K562 (cell line): ENCODE measurements at regions not wholly inside any gene's neighbourhood (a gene's known extent, or its start where the extent isn't known, plus 50 kb on each side); places are given as distances from the start of the nearest gene placed in this dataset.

Source experiments
- ATAC-seq: fragments of 200-7000 bp; cut with Tn5 transposase; 3 replicates; pipeline ENCODE4 v1.9.1; 2020; ENCODE audit warnings: moderate library complexity
- BruUV-seq: library from RNA; stranded (reverse); fragments of 400-500 nt; replicated peaks from 2 replicates; lab custom pipeline; 2021; lab: Mats Ljungman, UMichigan
- CTCF ChIA-PET: fragments of 300-600 bp; formaldehyde crosslinking; extraction: SDS; loops from one replicate; lab custom pipeline; 2021; ENCODE audit warnings: low intra/inter-chr PET ratio; lab: Yijun Ruan, JAX
- POLR2A ChIA-PET: fragments of 300-600, 350-650 bp; sonication (Branson Sonifier 250); formaldehyde crosslinking; extraction: SDS; loops from one replicate; lab custom pipeline; 2021; ENCODE audit warnings: antibody characterized with exemption, inconsistent platforms; lab: Yijun Ruan, JAX
- DNase-seq, 4 experiments: peaks; one replicate each; pipeline versions ENCODE4 v3.0.0 to v3.0.0-alpha.2; 2011 to 2018; ENCODE audit warnings: low spot score in 3 of 4, mixed read lengths in 3 of 4; ENCODE audit errors: extremely low read depth in 1 of 4
- FAIRE-seq: peaks from 2 replicates; lab custom pipeline; 2011; peaks lifted over from hg19 to GRCh38; lab: Jason Lieb, UNC
- H2AFZ ChIP-seq: 2 replicates; pipeline ENCODE4 v1.6.0; 2011; ENCODE audit warnings: low read depth, low read length, control low read depth, inconsistent platforms
- H3K27ac ChIP-seq: fragments of 200-600 bp; 3 replicates; pipeline ENCODE4 v1.8.0; 2011; ENCODE audit warnings: low read depth, mild to moderate bottlenecking, control low read depth, inconsistent platforms, low read length, moderate library complexity, mixed read lengths; ENCODE audit errors: extremely low read depth
- H3K27me3 ChIP-seq, 2 experiments: fragments of 300-600 bp in 1 of 2; 2 replicates in 1 of 2; 3 replicates in 1 of 2; pipeline versions ENCODE4 v1.6.0 to v1.8.0; 2011; ENCODE audit warnings: inconsistent platforms in 2 of 2, low read length in 2 of 2, mild to moderate bottlenecking in 1 of 2, mixed read lengths in 1 of 2, moderate library complexity in 1 of 2; ENCODE audit not compliant: control insufficient read depth in 2 of 2, insufficient read depth in 2 of 2
- H3K36me3 ChIP-seq: fragments of 300-600 bp; 3 replicates; pipeline ENCODE4 v1.8.0; 2011; ENCODE audit warnings: mild to moderate bottlenecking, low read length, inconsistent platforms; ENCODE audit not compliant: control insufficient read depth, insufficient read depth
- H3K4me1 ChIP-seq, 2 experiments: fragments of 200-600 bp in 1 of 2; replicated peaks in 1 of 2; 2 replicates in 1 of 2; 3 replicates in 1 of 2; pipeline versions ENCODE4 v1.5.1 to v1.8.0; 2011; ENCODE audit warnings: inconsistent platforms in 2 of 2, low read length in 2 of 2, mild to moderate bottlenecking in 1 of 2, mixed read lengths in 1 of 2, moderate library complexity in 1 of 2; ENCODE audit not compliant: control insufficient read depth in 2 of 2, insufficient read depth in 2 of 2
- H3K4me2 ChIP-seq: 2 replicates; pipeline ENCODE4 v1.6.1; 2011; ENCODE audit warnings: low read length, control low read depth, inconsistent platforms, mixed read lengths; ENCODE audit not compliant: insufficient read depth
- H3K4me3 ChIP-seq: fragments of 200-600 bp; sonication (generic), shearing (Covaris generic); 2 replicates; pipeline ENCODE4 v1.5.1; 2016; ENCODE audit warnings: control low read depth, inconsistent platforms
- H3K79me2 ChIP-seq: fragments of 200-600 bp; 3 replicates; pipeline ENCODE4 v1.8.0; 2011; ENCODE audit warnings: low read length, inconsistent platforms; ENCODE audit not compliant: control insufficient read depth, insufficient read depth
- H3K9ac ChIP-seq, 2 experiments: 2 replicates each; pipeline versions ENCODE4 v1.6.0 to v1.6.1; 2011; ENCODE audit warnings: low read depth in 2 of 2, low read length in 2 of 2, control low read depth in 1 of 2, inconsistent platforms in 1 of 2, mild to moderate bottlenecking in 1 of 2, mixed read lengths in 1 of 2; ENCODE audit not compliant: insufficient read depth in 1 of 2
- H3K9me1 ChIP-seq: one replicate; pipeline ENCODE4 v1.6.0; 2011; ENCODE audit warnings: inconsistent platforms, mild to moderate bottlenecking, low read length, moderate library complexity; ENCODE audit not compliant: control insufficient read depth, insufficient read depth
- H3K9me3 ChIP-seq: replicated peaks from 2 replicates; pipeline ENCODE4 v1.5.1; 2011; ENCODE audit warnings: low read depth, low read length, inconsistent platforms; ENCODE audit not compliant: control insufficient read depth, insufficient read depth
- H4K20me1 ChIP-seq: replicated peaks from 2 replicates; pipeline ENCODE4 v1.6.1; 2011; ENCODE audit warnings: low read length, inconsistent platforms, mixed read lengths; ENCODE audit not compliant: control insufficient read depth, insufficient read depth
- COPS2 ChIP-seq: fragments of 450-650 bp; conservative IDR thresholded peaks from 2 replicates; pipeline ENCODE4 v1.6.1; 2016; ENCODE audit warnings: mild to moderate bottlenecking, moderate library complexity
- E2F3 ChIP-seq: fragments of 250-450 bp; sonication (Bioruptor Pico); IDR thresholded peaks from 2 replicates; pipeline ENCODE4 v1.4.0; 2020; ENCODE audit warnings: mild to moderate bottlenecking
- ETV1 ChIP-seq: fragments of 450-650 bp; conservative IDR thresholded peaks from 2 replicates; pipeline ENCODE4 v1.6.1; 2016; ENCODE audit warnings: missing genetic modification characterization, control low read depth, low read depth, missing compliant biosample characterization
- FOXA3 ChIP-seq, 2 experiments: fragments of 450-650 bp in 1 of 2; sonication (generic) in 1 of 2; formaldehyde crosslinking; IDR thresholded peaks in 1 of 2; conservative IDR thresholded peaks in 1 of 2; 2 replicates each; pipeline versions ENCODE4 v1.4.0 to v1.8.0; 2020 to 2022; ENCODE audit warnings: mild to moderate bottlenecking in 2 of 2, missing genetic modification reagents in 1 of 2
- FOXJ3 ChIP-seq: sonication (generic); formaldehyde crosslinking; IDR thresholded peaks from 2 replicates; pipeline ENCODE4 v1.4.0; 2020; ENCODE audit warnings: mild to moderate bottlenecking, missing genetic modification reagents
- HMG20B ChIP-seq: fragments of 250-450 bp; sonication (Bioruptor Pico); IDR thresholded peaks from 2 replicates; pipeline ENCODE4 v1.5.0; 2021; ENCODE audit warnings: mild to moderate bottlenecking
- MLLT1 ChIP-seq, 2 experiments: fragments of 450-650 bp; IDR thresholded peaks; 2 replicates each; pipeline ENCODE4 v1.6.1; 2016
- STAG1 ChIP-seq: sonication (generic); formaldehyde crosslinking; IDR thresholded peaks from 2 replicates; pipeline ENCODE4 v1.5.0; 2020; ENCODE audit warnings: missing genetic modification reagents, borderline replicate concordance
- ZBTB33 ChIP-seq: sonication (generic); formaldehyde crosslinking; IDR thresholded peaks from 2 replicates; pipeline ENCODE4 v1.8.1; 2023; ENCODE audit warnings: mild to moderate bottlenecking, missing genetic modification reagents
- ZNF277 ChIP-seq: fragments of 250-450 bp; sonication (Bioruptor Pico); IDR thresholded peaks from 2 replicates; pipeline ENCODE4 v1.8.0; 2022; ENCODE audit warnings: inconsistent platforms, mild to moderate bottlenecking, moderate library complexity, borderline replicate concordance
- ZNF41 ChIP-seq: fragments of 250-450 bp; sonication (Bioruptor Pico); conservative IDR thresholded peaks from 2 replicates; pipeline ENCODE4 v1.4.0; 2020; ENCODE audit warnings: mild to moderate bottlenecking
- in situ Hi-C: fragments of 300-500 bp; cut with MboI; formaldehyde crosslinking; loops from 4 replicates; pipeline ENCODE4 v1.15.0; 2018; ENCODE audit warnings: inconsistent platforms, mixed read lengths
- intact Hi-C: fragments of 100-400 bp; cut with micrococcal nuclease; formaldehyde crosslinking; loops from 2 replicates; pipeline ENCODE4 v1.14.2; 2022

- BruUV-seq: no TSS peak
These were observed 175.8 kb upstream of the NETO1 start for GRCh38 chr18:73043611-73044010.

More at GRCh38 chr18:73043611-73044010, 175.8 kb upstream of the NETO1 start:
- H3K79me2 ChIP-seq: no peaks in the 10 kb centered on the region
- FAIRE-seq: no peak
- no peaks in the 10 kb centered on the region for H3K36me3 ChIP-seq
- in situ Hi-C loops (no loop called here), intact Hi-C loops (no loop called here)
- no peak for DNase-seq
- no peaks in the 10 kb centered on the region for H3K9me1 ChIP-seq
- H3K27ac ChIP-seq: no peak overlapping the region
- POLR2A ChIA-PET: interaction anchor here (0.6 kb wide), 1 partner anchor 29 kb away, joined by 4 read pairs; no protein-coding TSS in a partner anchor
- no peaks in the 10 kb centered on the region for H4K20me1 ChIP-seq
- no peak overlapping the region for H3K4me3 ChIP-seq
- no peak for ATAC-seq
- no peak overlapping the region for H3K4me2 ChIP-seq
- no peaks in the 10 kb centered on the region for H3K4me1 ChIP-seq
- no peak overlapping the region for H2AFZ ChIP-seq
- H3K27me3 ChIP-seq: no peaks in the 10 kb centered on the region
- CTCF ChIA-PET: no interaction called here
- no peaks in the 10 kb centered on the region for H3K9me3 ChIP-seq
- TF ChIP-seq ETV1 (no peak), FOXA3 (CRISPR knock-in tag; conservative IDR thresholded peaks at IDR 0.05 in 1 of 2, IDR thresholded peaks at IDR 0.05 in 1 of 2) (no peak), STAG1 (no peak), ZNF277 (no peak), ZBTB33 (CRISPR knock-in tag) (no peak), FOXJ3 (CRISPR knock-in tag) (no peak), HMG20B (CRISPR knock-in tag) (no peak), E2F3 (no peak), COPS2 (no peak), MLLT1 (IDR thresholded peaks at IDR 0.05) (no peak), ZNF41 (no peak)
- no peak overlapping the region for H3K9ac ChIP-seq
